ENCODE measurements at regions not wholly inside any gene's neighbourhood (a gene's known extent, or its start where the extent isn't known, plus 50 kb on each side); places are given as distances from the start of the nearest gene placed in this dataset.

DNA sequence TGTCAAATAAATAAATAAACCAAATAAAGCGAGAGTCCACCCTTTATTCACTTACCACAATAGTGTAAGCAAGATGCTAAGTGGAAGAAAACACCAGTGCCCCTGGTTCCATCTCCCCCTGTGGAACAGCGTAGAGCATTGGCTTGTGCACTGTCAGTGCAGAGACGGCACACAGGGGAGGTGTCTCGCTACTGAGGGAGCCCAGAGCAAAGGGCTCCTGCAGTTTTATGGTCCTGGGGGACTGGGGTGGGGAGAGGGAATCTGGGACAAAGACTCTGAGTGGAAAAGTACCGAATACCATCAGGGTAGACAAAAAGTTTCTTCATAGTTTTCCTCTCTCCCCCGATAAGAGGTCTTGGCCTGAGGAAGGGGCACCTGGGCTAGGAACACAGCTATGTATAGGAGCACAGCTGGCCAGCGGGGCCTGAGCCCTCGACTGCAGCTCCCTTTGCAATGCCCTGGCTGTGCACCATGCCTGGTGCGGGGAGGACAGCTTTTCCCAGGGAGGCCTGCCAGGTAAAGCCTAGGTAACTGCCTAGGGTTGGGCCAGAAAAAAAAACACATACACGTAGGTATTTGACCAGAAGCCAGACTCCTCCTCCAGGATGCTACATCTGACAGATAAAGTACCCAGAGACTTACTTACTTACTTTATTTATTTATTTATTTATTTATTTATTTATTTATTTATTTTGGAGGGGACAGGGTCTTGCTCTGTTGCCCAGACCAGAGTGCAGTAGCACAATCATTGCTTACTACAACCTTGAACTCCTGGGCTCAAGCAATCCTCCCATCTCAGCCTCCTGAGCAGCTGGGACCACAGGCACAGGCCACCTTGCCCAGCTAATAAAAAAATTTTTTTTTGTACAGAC, 88.8 kb upstream of the KIF5B start:
- Histone ChIP-seq H3K4me2 (ENCODE audit: low read length) (no peak overlapping the region), H3K9me2 (ENCODE audit: insufficient read depth, low read length) (no peaks in the 10 kb centered on the region), H4K20me1 (ENCODE audit: insufficient read depth, low read length) (no peaks in the 10 kb centered on the region), H3K79me2 (ENCODE audit: insufficient read depth, low read depth, low read length) (no peaks in the 10 kb centered on the region), H3K4me3 (ENCODE audit: low read depth, low read length, poor library complexity, severe bottlenecking) (no peak overlapping the region), H3K27ac (ENCODE audit: low read depth, low read length, poor library complexity, severe bottlenecking) (no peak overlapping the region), H3K9me3 (ENCODE audit: low read length) (no peaks in the 10 kb centered on the region), H3K36me3 (ENCODE audit: insufficient read depth, low read length) (no peaks in the 10 kb centered on the region), H3K4me1 (ENCODE audit: insufficient read depth, low read length, poor library complexity, severe bottlenecking) (no peaks in the 10 kb centered on the region), H2AFZ (ENCODE audit: low read length) (no peak overlapping the region)
- intact Hi-C loops (cut with micrococcal nuclease; ENCODE audit: unreplicated experiment) = no loop called here
- ChIA-PET CTCF (ENCODE audit: unreplicated experiment) (no interaction called here), POLR2A (no interaction called here)
- BruUV-seq (replicated peaks) = no TSS peak
- no peak for DNase-seq (ENCODE audit: low spot score)
- no peak for TF ChIP-seq EZH2phosphoT487 (IDR thresholded peaks at IDR 0.05; ENCODE audit: borderline replicate concordance, low read depth, low read length)
- TF ChIP-seq, protein P1, sequence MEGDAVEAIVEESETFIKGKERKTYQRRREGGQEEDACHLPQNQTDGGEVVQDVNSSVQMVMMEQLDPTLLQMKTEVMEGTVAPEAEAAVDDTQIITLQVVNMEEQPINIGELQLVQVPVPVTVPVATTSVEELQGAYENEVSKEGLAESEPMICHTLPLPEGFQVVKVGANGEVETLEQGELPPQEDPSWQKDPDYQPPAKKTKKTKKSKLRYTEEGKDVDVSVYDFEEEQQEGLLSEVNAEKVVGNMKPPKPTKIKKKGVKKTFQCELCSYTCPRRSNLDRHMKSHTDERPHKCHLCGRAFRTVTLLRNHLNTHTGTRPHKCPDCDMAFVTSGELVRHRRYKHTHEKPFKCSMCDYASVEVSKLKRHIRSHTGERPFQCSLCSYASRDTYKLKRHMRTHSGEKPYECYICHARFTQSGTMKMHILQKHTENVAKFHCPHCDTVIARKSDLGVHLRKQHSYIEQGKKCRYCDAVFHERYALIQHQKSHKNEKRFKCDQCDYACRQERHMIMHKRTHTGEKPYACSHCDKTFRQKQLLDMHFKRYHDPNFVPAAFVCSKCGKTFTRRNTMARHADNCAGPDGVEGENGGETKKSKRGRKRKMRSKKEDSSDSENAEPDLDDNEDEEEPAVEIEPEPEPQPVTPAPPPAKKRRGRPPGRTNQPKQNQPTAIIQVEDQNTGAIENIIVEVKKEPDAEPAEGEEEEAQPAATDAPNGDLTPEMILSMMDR (conservative IDR thresholded peaks at IDR 0.05; ENCODE audit: low read length) = no peak

DNA sequence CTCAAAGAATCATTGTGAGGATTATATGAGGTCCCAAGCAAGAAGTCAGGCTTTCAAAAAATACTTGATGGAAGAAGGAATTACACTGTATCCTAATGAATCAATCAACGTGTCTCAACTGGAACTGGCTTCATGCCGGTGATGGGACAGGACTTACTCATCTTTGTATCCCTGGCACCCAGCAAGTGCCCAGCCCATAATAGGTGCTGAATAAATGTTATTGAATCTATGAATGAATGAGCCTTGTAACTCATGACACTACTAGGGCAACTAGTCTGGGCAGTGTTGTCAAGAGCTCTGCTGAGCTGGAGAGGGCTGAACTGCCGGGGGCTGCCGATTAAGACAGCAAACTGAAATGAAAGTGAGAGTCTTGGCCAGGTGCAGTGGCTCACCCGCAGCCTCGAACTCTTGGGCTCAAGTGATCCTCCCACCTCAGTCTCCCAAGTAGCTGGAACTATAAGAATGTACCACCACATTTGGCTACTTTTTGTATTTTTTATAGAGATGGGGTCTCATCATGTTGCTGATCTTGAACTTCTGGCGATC, 87.2 kb upstream of the KIF5B start:
- H3K79me2 ChIP-seq (ENCODE audit: insufficient read depth, low read depth, low read length) = no peaks in the 10 kb centered on the region
- DNase-seq (ENCODE audit: low spot score) = no peak
- POLR2A ChIA-PET = interaction anchor here (0.6 kb wide), 1 partner anchor 51 kb away, joined by 3 read pairs; no protein-coding TSS in a partner anchor
- no peak overlapping the region for H3K27ac ChIP-seq (ENCODE audit: low read depth, low read length, poor library complexity, severe bottlenecking)
- no peaks in the 10 kb centered on the region for H3K9me2 ChIP-seq (ENCODE audit: insufficient read depth, low read length)
- no TSS peak for BruUV-seq (replicated peaks)
- H2AFZ ChIP-seq (ENCODE audit: low read length) = no peak overlapping the region
- H3K4me1 ChIP-seq (ENCODE audit: insufficient read depth, low read length, poor library complexity, severe bottlenecking) = no peaks in the 10 kb centered on the region
- intact Hi-C loops (cut with micrococcal nuclease; ENCODE audit: unreplicated experiment) = no loop called here
- TF ChIP-seq EZH2phosphoT487 (IDR thresholded peaks at IDR 0.05; ENCODE audit: borderline replicate concordance, low read depth, low read length) = no peak
- TF ChIP-seq, protein P1 (conservative IDR thresholded peaks at IDR 0.05; ENCODE audit: low read length) = no peak
- CTCF ChIA-PET (ENCODE audit: unreplicated experiment) = no interaction called here
- H3K36me3 ChIP-seq (ENCODE audit: insufficient read depth, low read length) = no peaks in the 10 kb centered on the region
- no peak overlapping the region for H3K4me3 ChIP-seq (ENCODE audit: low read depth, low read length, poor library complexity, severe bottlenecking)
- H4K20me1 ChIP-seq (ENCODE audit: insufficient read depth, low read length) = no peaks in the 10 kb centered on the region
- no peak overlapping the region for H3K4me2 ChIP-seq (ENCODE audit: low read length)
- H3K9me3 ChIP-seq (ENCODE audit: low read length) = no peaks in the 10 kb centered on the region

DNA sequence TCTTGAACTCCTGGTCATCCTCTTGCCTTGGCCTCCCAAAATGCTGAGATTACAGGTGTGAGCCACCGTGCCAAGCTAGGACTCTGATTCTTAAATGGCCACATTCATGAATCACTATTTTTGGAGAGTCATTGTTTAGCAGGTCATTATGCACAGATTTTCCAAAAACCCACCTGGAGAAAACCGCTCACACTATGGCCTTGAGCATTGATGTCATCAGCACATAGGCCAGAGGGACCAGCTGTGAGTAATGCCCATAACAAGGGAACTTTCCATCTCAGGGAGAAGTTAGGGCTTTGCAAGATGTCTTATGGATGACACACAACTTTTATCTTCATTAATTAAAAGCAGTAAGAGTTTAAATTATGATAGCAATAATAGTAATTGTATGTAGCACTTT, 86.4 kb upstream of the KIF5B start:
- no peak for TF ChIP-seq EZH2phosphoT487 (IDR thresholded peaks at IDR 0.05; ENCODE audit: borderline replicate concordance, low read depth, low read length)
- TF ChIP-seq, protein P1 (conservative IDR thresholded peaks at IDR 0.05; ENCODE audit: low read length) = no peak
- no peaks in the 10 kb centered on the region for H4K20me1 ChIP-seq (ENCODE audit: insufficient read depth, low read length)
- BruUV-seq (replicated peaks) = no TSS peak
- H3K4me3 ChIP-seq (ENCODE audit: low read depth, low read length, poor library complexity, severe bottlenecking) = no peak overlapping the region
- ChIA-PET POLR2A (interaction anchor here (0.5 kb wide), 1 partner anchor 1085 kb away, joined by 3 read pairs; no protein-coding TSS in a partner anchor), CTCF (ENCODE audit: unreplicated experiment) (no interaction called here)
- H3K4me2 ChIP-seq (ENCODE audit: low read length) = no peak overlapping the region
- no peak overlapping the region for H2AFZ ChIP-seq (ENCODE audit: low read length)
- no peaks in the 10 kb centered on the region for H3K4me1 ChIP-seq (ENCODE audit: insufficient read depth, low read length, poor library complexity, severe bottlenecking)
- intact Hi-C loops (cut with micrococcal nuclease; ENCODE audit: unreplicated experiment) = no loop called here
- H3K27ac ChIP-seq (ENCODE audit: low read depth, low read length, poor library complexity, severe bottlenecking) = no peak overlapping the region
- H3K9me3 ChIP-seq (ENCODE audit: low read length) = no peaks in the 10 kb centered on the region
- H3K36me3 ChIP-seq (ENCODE audit: insufficient read depth, low read length) = no peaks in the 10 kb centered on the region
- H3K9me2 ChIP-seq (ENCODE audit: insufficient read depth, low read length) = no peaks in the 10 kb centered on the region
- DNase-seq (ENCODE audit: low spot score) = no peak
- no peaks in the 10 kb centered on the region for H3K79me2 ChIP-seq (ENCODE audit: insufficient read depth, low read depth, low read length)

Data from OCI-LY7 (cell line).